HepG2 (cell line): ENCODE measurements at regions not wholly inside any gene's neighbourhood (a gene's known extent, or its start where the extent isn't known, plus 50 kb on each side); places are given as distances from the start of the nearest gene placed in this dataset.

Experiments
- ASH2L ChIP-seq: fragments of 300-600, 200-600 bp; sonication (generic); IDR thresholded peaks from 2 replicates; pipeline ENCODE4 v1.7.0; 2017; ENCODE audit warnings: low read depth, mild to moderate bottlenecking, moderate library complexity, mixed read lengths, low read length; ENCODE audit not compliant: insufficient read length
- ETV5 ChIP-seq: IDR thresholded peaks from 2 replicates; pipeline ENCODE4 v1.6.1; 2018; ENCODE audit warnings: missing biosample characterization, missing genetic modification reagents, inconsistent platforms, borderline replicate concordance
- ETV6 ChIP-seq: sonication (generic); formaldehyde crosslinking; conservative IDR thresholded peaks from 2 replicates; pipeline ENCODE4 v1.4.0; 2020; ENCODE audit warnings: missing genetic modification reagents
- FOXK1 ChIP-seq: sonication (generic); formaldehyde crosslinking; IDR thresholded peaks from 2 replicates; pipeline ENCODE4 v1.4.0; 2020; ENCODE audit warnings: low read depth, missing genetic modification reagents, borderline replicate concordance
- GATAD2A ChIP-seq: IDR thresholded peaks from 2 replicates; pipeline ENCODE4 v1.6.1; 2016
- ZBTB3 ChIP-seq: sonication (generic); formaldehyde crosslinking; IDR thresholded peaks from 2 replicates; pipeline ENCODE4 v1.4.0; 2020; ENCODE audit warnings: low read depth, mild to moderate bottlenecking, moderate library complexity, missing genetic modification reagents, borderline replicate concordance
- ZKSCAN1 ChIP-seq: fragments of 150-350 bp; IDR thresholded peaks from 2 replicates; pipeline ENCODE4 v1.6.1; 2014; ENCODE audit warnings: low read length
- ZNF737 ChIP-seq: sonication (generic); formaldehyde crosslinking; IDR thresholded peaks from 2 replicates; pipeline ENCODE4 v1.5.0; 2020; ENCODE audit warnings: missing genetic modification reagents, mild to moderate bottlenecking, borderline replicate concordance
- ZZZ3 ChIP-seq: sonication (generic); formaldehyde crosslinking; IDR thresholded peaks from 2 replicates; pipeline ENCODE4 v1.4.0; 2020; ENCODE audit warnings: missing genetic modification reagents, mild to moderate bottlenecking, borderline replicate concordance
- TF ChIP-seq, protein P1 (sequence below), 2 experiments: sonication (generic) in 1 of 2; formaldehyde crosslinking in 1 of 2; IDR thresholded peaks; 2 replicates each; pipeline versions ENCODE4 v1.5.1 to v1.6.1; 2011 to 2020; ENCODE audit warnings: borderline replicate concordance in 1 of 2, low read depth in 1 of 2, low read length in 1 of 2, mild to moderate bottlenecking in 1 of 2, missing genetic modification reagents in 1 of 2, moderate library complexity in 1 of 2
- TF ChIP-seq, protein P2 (sequence below): sonication (generic); formaldehyde crosslinking; IDR thresholded peaks from 2 replicates; pipeline ENCODE4 v1.5.0; 2020; ENCODE audit warnings: missing genetic modification reagents

DNA sequence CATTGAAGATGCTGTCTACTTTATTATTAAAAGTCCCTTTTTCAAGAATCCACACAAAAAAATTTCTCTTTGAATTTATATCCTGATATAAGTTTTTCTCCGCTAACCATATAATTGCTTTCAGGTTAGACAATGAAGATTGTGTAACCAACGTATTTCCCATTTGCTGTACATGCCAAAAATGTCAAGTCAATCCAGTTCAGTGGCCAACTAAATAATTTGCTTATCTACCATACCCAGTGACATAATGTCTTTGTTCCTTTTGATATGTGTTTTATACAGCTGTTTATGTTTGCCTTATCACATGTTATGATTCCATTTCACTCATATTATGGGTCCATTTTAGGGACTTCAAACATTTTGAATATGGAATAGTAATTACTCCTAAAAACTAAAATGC lies 349.9 kb downstream of the EFNA5 start:
- TF ChIP-seq GATAD2A (CRISPR knock-in tag) (no peak), ETV5 (CRISPR knock-in tag) (no peak), ZBTB3 (CRISPR knock-in tag) (no peak), ZNF737 (CRISPR knock-in tag) (no peak), ASH2L (no peak), ZKSCAN1 (no peak), ETV6 (CRISPR knock-in tag) (no peak), FOXK1 (no peak), ZZZ3 (CRISPR knock-in tag) (no peak)
- TF ChIP-seq, protein P1, sequence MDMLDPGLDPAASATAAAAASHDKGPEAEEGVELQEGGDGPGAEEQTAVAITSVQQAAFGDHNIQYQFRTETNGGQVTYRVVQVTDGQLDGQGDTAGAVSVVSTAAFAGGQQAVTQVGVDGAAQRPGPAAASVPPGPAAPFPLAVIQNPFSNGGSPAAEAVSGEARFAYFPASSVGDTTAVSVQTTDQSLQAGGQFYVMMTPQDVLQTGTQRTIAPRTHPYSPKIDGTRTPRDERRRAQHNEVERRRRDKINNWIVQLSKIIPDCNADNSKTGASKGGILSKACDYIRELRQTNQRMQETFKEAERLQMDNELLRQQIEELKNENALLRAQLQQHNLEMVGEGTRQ (IDR thresholded peaks at IDR 0.05; ENCODE audit: low read depth, low read length) = no peak
- TF ChIP-seq, protein P1 (CRISPR knock-in tag; IDR thresholded peaks at IDR 0.05; ENCODE audit: borderline replicate concordance) = no peak
- TF ChIP-seq, protein P2, sequence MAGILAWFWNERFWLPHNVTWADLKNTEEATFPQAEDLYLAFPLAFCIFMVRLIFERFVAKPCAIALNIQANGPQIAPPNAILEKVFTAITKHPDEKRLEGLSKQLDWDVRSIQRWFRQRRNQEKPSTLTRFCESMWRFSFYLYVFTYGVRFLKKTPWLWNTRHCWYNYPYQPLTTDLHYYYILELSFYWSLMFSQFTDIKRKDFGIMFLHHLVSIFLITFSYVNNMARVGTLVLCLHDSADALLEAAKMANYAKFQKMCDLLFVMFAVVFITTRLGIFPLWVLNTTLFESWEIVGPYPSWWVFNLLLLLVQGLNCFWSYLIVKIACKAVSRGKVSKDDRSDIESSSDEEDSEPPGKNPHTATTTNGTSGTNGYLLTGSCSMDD (CRISPR knock-in tag) = no peak
